SKM-1 (cell line): ENCODE measurements at regions not wholly inside any gene's neighbourhood (a gene's known extent, or its start where the extent isn't known, plus 50 kb on each side); places are given as distances from the start of the nearest gene placed in this dataset.

Experiments used
- DNase-seq: peaks from one replicate; lab custom pipeline; 2025; ENCODE audit not compliant: unreplicated experiment; lab: John Stamatoyannopoulos, UW

DNA sequence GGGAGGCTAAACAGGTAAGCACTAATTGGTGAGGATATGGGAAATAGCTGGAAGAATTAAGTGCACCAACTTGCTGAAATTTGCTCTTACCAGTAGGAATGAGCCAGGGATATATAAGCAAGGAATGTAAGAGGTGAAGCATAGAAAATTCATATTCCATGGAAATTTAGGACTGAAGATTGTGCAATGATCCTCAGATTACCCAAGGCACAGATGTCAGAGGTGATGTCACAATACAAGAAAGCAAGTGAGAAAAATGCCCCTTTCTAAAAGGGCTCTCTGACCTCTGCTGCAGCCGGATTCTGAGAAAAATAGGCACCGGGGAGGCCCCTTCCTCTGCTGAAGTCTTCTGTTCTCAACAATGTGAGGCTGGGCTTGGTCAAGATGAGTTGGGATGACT lies 112.3 kb upstream of the ZNF678 start:
- DNase-seq, result no peak

GRCh38 chr1:227450489-227450888 lies 112.9 kb upstream of the ZNF678 start:
- DNase-seq, result peak; percentile 51

DNA sequence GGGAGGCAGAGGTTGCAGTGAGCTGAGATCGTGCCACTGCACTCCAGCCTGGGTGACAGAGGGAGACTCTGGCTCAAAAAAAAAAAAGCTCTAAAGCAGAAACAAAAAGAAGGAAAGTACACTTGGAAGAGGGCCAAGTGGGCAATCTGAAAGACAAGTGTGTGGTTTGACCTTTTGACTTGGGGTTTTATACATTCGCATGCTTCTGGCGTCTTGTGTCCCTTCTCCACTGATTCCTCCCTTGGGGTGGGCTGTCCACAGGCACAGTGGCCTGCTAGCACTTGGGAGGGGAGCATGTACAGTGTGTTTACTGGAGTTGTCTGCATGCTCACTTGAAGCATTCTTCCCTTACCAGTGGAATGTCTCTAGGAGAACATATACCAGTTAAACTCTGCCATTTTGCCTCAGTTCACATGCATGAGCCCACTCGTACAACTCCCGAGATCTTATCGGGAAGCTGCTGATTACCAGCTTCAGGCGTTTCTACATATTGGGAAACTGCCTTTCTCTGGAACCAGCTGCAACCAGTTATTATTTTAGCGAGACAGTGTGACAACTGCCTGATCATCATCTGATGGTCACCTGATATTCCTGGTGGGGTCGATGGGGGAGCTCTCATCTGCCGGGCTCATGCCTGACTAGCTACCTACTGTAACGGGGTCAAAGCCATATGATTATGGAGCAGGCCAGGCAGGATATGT lies 113.5 kb upstream of the ZNF678 start:
- DNase-seq, result no peak

- peak; percentile 86 for DNase-seq
These were observed 114.3 kb upstream of the ZNF678 start for GRCh38 chr1:227449051-227449450.

- DNase-seq, result no peak
These were observed 115.8 kb upstream of the ZNF678 start for GRCh38 chr1:227447531-227447990.

DNA sequence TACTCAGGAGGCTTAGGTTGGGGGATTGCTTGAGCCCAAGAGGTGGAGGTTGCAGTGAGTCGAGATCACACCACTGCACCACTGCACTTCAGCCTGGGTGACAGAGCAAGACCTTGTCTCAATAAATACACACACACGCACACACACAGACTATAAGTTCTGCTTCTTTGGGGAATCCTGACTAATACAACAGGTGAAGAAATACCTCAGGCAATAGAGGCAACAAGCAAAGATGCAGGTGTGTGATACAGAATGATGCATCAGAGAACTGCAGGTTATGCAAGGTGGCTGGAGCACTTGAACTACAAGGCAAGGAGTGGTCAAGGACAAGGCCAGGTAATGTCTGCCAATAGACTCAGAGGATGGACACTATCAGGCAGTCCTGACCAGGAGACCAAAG lies 117.6 kb upstream of the ZNF678 start:
- no peak for DNase-seq

DNA sequence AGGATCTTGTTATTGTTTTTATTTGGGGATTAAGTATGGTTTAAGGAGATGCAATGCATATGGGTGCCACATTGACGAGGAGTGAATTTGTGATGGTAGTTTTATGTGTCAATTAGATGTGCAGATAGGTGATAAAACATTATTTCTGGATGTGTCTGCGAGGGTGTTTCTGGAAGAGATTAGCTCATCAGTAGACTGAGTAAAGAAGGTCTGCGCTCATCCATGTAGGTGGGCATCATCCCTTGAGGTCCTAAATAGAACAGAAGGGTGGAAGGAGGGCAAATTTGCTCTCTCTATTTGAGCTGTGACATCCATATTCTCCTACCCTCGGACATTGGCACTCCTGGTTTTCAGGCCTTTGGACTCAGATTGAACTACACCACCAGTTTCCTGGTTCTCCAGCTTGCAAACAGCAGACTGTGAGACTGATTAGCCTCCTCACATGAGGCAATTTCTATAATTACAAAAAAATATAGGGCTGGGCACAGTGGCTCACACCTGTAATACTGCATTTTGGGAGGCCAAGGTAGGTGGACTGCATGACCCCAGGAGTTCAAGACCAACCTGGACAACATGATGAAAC lies 118.2 kb upstream of the ZNF678 start:
- no peak for DNase-seq

DNA sequence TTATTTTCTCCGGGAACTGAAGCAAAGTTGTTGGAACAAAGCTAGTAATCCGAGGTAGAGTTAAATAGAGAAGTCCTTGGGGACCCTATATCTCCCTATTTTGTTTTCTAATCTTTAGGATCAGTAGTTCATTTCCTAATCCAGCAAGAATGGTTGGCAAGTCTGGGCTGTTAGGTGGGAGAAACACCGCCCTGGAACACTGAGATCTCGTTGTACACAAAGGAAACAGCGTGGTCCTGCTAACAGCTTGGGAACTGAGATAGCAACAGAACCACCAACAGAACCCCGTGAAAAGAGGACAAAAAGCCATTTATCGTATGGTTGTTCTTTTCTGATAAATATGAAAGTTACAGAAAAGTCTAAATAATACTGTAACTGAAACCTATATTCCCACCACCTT lies 121.9 kb upstream of the CDC42BPA start:
- no peak for DNase-seq

DNA sequence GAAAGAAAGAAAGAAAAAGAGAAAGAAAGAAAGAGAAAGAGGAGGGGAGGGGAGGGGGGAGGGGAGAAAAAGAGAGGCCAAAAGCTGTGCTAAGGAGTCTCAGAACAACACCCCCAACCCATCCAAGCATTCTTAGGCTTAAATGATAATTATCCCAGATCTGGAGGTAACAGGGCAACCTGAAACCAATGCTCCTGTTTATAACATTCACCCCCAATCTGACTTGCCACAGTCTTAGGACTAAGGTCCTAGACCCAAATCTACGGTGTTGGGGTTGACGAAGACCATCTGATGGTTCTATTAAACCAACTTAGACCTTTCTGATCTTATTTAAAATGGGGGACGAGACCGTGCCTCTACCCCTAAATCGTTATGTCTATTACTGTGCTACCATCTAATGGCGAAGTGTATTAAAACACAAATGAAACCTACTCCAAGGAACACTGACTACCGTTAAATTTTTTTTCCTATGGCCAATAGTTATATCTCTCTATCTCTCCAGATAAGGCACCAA lies 119.3 kb upstream of the CDC42BPA start:
- peak; percentile 70 for DNase-seq

DNA sequence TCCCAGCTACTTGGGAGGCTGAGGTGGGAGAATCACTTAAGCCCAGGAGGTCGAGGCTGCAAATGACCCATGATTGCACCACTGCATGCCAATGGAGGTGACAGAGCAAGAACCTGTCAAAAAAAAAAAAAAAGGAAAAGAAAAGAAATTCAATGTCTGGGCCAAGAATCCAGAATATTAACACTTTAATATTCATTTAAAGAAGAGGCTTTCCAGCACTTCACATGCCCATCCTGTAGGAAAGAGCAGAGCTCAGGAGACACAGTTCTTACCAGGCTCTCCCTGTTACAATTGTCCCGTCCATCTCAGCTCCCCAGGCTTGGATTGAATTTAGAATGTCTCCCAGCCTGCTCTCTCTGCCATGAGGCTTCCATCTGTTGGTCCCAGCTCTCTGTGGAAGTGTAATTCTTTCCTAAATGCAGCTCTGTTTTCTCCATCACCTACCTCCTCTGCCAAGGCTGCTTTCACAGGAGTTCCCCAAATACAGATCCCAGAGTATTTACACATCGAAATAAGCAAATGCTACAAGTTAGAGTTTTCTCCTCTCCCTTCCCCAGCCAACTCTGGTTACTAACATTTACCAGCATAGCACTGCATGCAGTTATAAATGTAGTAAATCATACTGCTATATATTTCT lies 116.6 kb upstream of the CDC42BPA start:
- DNase-seq, result no peak

DNA sequence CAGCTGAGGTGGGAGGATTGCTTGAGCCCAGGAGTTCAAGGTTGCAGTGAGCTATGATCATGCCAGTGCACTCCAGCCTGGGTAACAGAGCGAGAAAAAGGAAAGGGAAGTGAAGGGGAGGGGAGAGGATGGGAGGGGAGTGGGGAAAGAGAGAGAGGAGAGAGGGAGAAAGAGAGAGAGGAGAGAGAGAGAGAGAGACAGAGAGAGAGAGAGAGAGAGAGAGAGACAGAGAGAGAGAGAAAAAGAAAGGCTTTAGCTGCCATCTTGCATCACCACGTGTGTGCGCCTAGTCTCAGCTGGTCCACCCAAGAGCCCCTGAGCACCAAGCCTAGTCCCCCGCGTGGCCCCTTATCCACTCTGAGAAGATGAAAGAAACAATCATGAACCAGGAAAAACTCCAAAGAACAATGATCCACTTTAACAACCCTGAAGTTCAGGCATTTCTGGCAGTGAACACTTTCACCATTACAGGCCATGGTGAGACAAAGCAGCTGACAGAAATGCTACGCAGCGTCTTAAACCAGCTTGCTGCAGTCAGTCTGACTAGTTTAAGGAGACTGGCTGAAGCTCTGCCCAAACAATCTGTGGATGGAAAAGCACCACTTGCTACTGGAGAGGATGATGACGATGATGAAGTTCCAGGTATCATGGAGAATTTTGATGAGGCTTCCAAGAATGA lies 115.5 kb upstream of the CDC42BPA start:
- DNase-seq, result no peak

GRCh38 chr1:227432981-227433380 lies 114.7 kb upstream of the CDC42BPA start:
- DNase-seq, result no peak

- DNase-seq, result no peak
These were observed 113.9 kb upstream of the CDC42BPA start for GRCh38 chr1:227432181-227432535.

- DNase-seq, result no peak
These were observed 111.4 kb upstream of the CDC42BPA start for GRCh38 chr1:227429447-227430359.

GRCh38 chr1:227428803-227429202 lies 110.5 kb upstream of the CDC42BPA start:
- no peak for DNase-seq

- DNase-seq, result no peak
These were observed 109.1 kb upstream of the CDC42BPA start for GRCh38 chr1:227427411-227427810.

- no peak for DNase-seq
These were observed 106.7 kb upstream of the CDC42BPA start for GRCh38 chr1:227424953-227425352.

GRCh38 chr1:227424159-227424680 lies 105.9 kb upstream of the CDC42BPA start:
- DNase-seq, result no peak

DNA sequence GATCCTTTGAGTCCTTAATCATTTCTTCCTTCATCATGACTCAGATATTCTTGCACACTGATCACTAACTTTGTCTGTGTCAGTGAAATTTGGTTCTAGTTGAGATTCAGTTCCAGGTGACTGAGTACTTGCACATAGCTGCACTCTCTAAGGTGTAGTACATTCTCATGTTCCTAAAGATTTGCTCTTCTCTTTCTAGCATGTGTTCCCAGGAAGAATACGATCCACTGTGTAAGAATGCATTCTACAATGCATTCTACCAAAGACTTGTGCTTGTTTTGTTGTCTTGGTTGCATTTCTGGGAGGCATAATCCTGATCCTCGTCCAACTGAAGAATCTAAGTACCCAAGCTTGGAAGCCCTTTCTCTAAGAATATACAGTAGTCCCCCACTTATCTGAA lies 104.3 kb upstream of the CDC42BPA start:
- DNase-seq, result no peak

- DNase-seq, result no peak
These were observed 101.9 kb upstream of the CDC42BPA start for GRCh38 chr1:227420147-227420546.
